ENCODE measurements at regions not wholly inside any gene's neighbourhood (a gene's known extent, or its start where the extent isn't known, plus 50 kb on each side); places are given as distances from the start of the nearest gene placed in this dataset.

- Histone ChIP-seq H3K4me3 (no peak overlapping the region), H3K27me3 (ENCODE audit: low read depth) (no peaks in the 10 kb centered on the region), H3K27ac (replicated peaks) (no peak overlapping the region), H3K36me3 (no peaks in the 10 kb centered on the region), H3K4me1 (no peaks in the 10 kb centered on the region), H3K9me3 (replicated peaks) (no peaks in the 10 kb centered on the region)
- TF ChIP-seq CTCF (IDR thresholded peaks at IDR 0.05; ENCODE audit: borderline replicate concordance), result no peak
- intact Hi-C loops (cut with micrococcal nuclease), result no loop called here
- no peak for DNase-seq
Observed at GRCh38 chr21:32112195-32112594, 166.7 kb downstream of the MIS18A start.

GRCh38 chr21:32108566-32108965 lies 170.3 kb downstream of the MIS18A start:
- Histone ChIP-seq H3K36me3 (no peaks in the 10 kb centered on the region), H3K27ac (replicated peaks) (no peak overlapping the region), H3K4me3 (no peak overlapping the region), H3K27me3 (ENCODE audit: low read depth) (no peaks in the 10 kb centered on the region), H3K9me3 (replicated peaks) (no peaks in the 10 kb centered on the region), H3K4me1 (no peaks in the 10 kb centered on the region)
- intact Hi-C loops (cut with micrococcal nuclease), result no loop called here
- no peak for TF ChIP-seq CTCF (IDR thresholded peaks at IDR 0.05; ENCODE audit: borderline replicate concordance)
- DNase-seq, result no peak

GRCh38 chr21:32103361-32103760 lies 175.5 kb downstream of the MIS18A start:
- no peak overlapping the region for H3K4me3 ChIP-seq

GRCh38 chr21:32102426-32102825 lies 176.4 kb downstream of the MIS18A start:
- intact Hi-C loops (cut with micrococcal nuclease), result no loop called here
- Histone ChIP-seq H3K27me3 (ENCODE audit: low read depth) (no peaks in the 10 kb centered on the region), H3K9me3 (replicated peaks) (no peaks in the 10 kb centered on the region), H3K4me1 (no peaks in the 10 kb centered on the region), H3K36me3 (no peaks in the 10 kb centered on the region), H3K27ac (replicated peaks) (no peak overlapping the region), H3K4me3 (no peak overlapping the region)
- no peak for TF ChIP-seq CTCF (IDR thresholded peaks at IDR 0.05; ENCODE audit: borderline replicate concordance)
- no peak for DNase-seq

More at GRCh38 chr21:32103361-32103760, 175.5 kb downstream of the MIS18A start:
- H3K4me1 ChIP-seq, result no peaks in the 10 kb centered on the region
- no peaks in the 10 kb centered on the region for H3K36me3 ChIP-seq
- no peak for TF ChIP-seq CTCF (IDR thresholded peaks at IDR 0.05; ENCODE audit: borderline replicate concordance)
- no peak overlapping the region for H3K27ac ChIP-seq (replicated peaks)
- intact Hi-C loops (cut with micrococcal nuclease), result no loop called here
- no peaks in the 10 kb centered on the region for H3K9me3 ChIP-seq (replicated peaks)
- no peak for DNase-seq
- H3K27me3 ChIP-seq (ENCODE audit: low read depth), result no peaks in the 10 kb centered on the region

- Histone ChIP-seq H3K27me3 (ENCODE audit: low read depth) (no peaks in the 10 kb centered on the region), H3K9me3 (replicated peaks) (no peaks in the 10 kb centered on the region), H3K27ac (replicated peaks) (no peak overlapping the region), H3K4me1 (no peaks in the 10 kb centered on the region), H3K4me3 (no peak overlapping the region), H3K36me3 (no peaks in the 10 kb centered on the region)
- no peak for TF ChIP-seq CTCF (IDR thresholded peaks at IDR 0.05; ENCODE audit: borderline replicate concordance)
- intact Hi-C loops (cut with micrococcal nuclease), result no loop called here
- no peak for DNase-seq
Observed at GRCh38 chr21:32101277-32101676, 177.6 kb downstream of the MIS18A start.

GRCh38 chr21:32100423-32100822 lies 178.4 kb downstream of the MIS18A start:
- intact Hi-C loops (cut with micrococcal nuclease), result no loop called here
- no peak for DNase-seq
- H3K27ac ChIP-seq (replicated peaks), result no peak overlapping the region
- TF ChIP-seq CTCF (IDR thresholded peaks at IDR 0.05; ENCODE audit: borderline replicate concordance), result no peak
- H3K4me1 ChIP-seq, result no peaks in the 10 kb centered on the region
- no peaks in the 10 kb centered on the region for H3K9me3 ChIP-seq (replicated peaks)
- no peaks in the 10 kb centered on the region for H3K36me3 ChIP-seq
- no peak overlapping the region for H3K4me3 ChIP-seq
- no peaks in the 10 kb centered on the region for H3K27me3 ChIP-seq (ENCODE audit: low read depth)

All from left ventricle myocardium inferior (tissue), 1 donor.